Liver (tissue), 7 donors: ENCODE measurements at regions not wholly inside any gene's neighbourhood (a gene's known extent, or its start where the extent isn't known, plus 50 kb on each side); places are given as distances from the start of the nearest gene placed in this dataset.
"Not testable (repeated sequence)": the region's sequence is repeated elsewhere in the genome, so short reads cannot be mapped to it uniquely, and the experiment has no call there.

Source experiments
- DNase-seq: peaks from one replicate; pipeline ENCODE4 v3.0.0-alpha.2; 2017; ENCODE audit warnings: low spot score
- H3K27ac ChIP-seq, 2 donors: one replicate each; pipeline ENCODE4 v1.7.0; 2013; ENCODE audit warnings: inconsistent platforms in 2 of 2, low read length in 2 of 2, control low read depth in 1 of 2, low read depth in 1 of 2, mild to moderate bottlenecking in 1 of 2
- H3K27me3 ChIP-seq, 4 donors: one replicate each; pipeline versions ENCODE4 v1.6.1 to v1.7.0; 2013; ENCODE audit warnings: low read length in 3 of 4, inconsistent platforms in 1 of 4, mild to moderate bottlenecking in 1 of 4, moderate library complexity in 1 of 4; ENCODE audit not compliant: control insufficient read depth in 4 of 4, insufficient read depth in 4 of 4
- H3K36me3 ChIP-seq, 4 donors: one replicate each; pipeline versions ENCODE4 v1.6.1 to v1.7.0; 2013; ENCODE audit warnings: low read length in 3 of 4, mild to moderate bottlenecking in 3 of 4, low read depth in 1 of 4, moderate library complexity in 1 of 4; ENCODE audit not compliant: control insufficient read depth in 4 of 4, insufficient read depth in 3 of 4
- H3K4me1 ChIP-seq, 4 donors: one replicate each; pipeline versions ENCODE4 v1.6.1 to v1.7.0; 2013; ENCODE audit warnings: low read length in 3 of 4, mild to moderate bottlenecking in 3 of 4, moderate library complexity in 1 of 4; ENCODE audit not compliant: control insufficient read depth in 4 of 4, insufficient read depth in 4 of 4
- H3K4me3 ChIP-seq, 3 donors: one replicate each; pipeline versions ENCODE4 v1.6.1 to v1.7.0; 2013; ENCODE audit warnings: low read length in 3 of 3, control low read depth in 1 of 3, low read depth in 1 of 3, mild to moderate bottlenecking in 1 of 3
- H3K9ac ChIP-seq, 2 donors: one replicate each; pipeline ENCODE4 v1.7.0; 2013; ENCODE audit warnings: low read length in 2 of 2, mild to moderate bottlenecking in 2 of 2, moderate library complexity in 2 of 2, control low read depth in 1 of 2, low read depth in 1 of 2
- H3K9me3 ChIP-seq, 4 donors: one replicate each; pipeline versions ENCODE4 v1.6.1 to v1.7.0; 2013; ENCODE audit warnings: low read length in 3 of 4; ENCODE audit not compliant: control insufficient read depth in 4 of 4
- FOXA1 ChIP-seq: IDR thresholded peaks from 2 replicates; pipeline ENCODE4 v1.6.1; 2016; ENCODE audit warnings: antibody characterized with exemption
- GABPA ChIP-seq, 2 donors: IDR thresholded peaks in 1 of 2; conservative IDR thresholded peaks in 1 of 2; 2 replicates each; pipeline ENCODE4 v1.6.1; 2016; ENCODE audit warnings: antibody characterized with exemption in 2 of 2, mild to moderate bottlenecking in 1 of 2, moderate library complexity in 1 of 2
- NR2F2 ChIP-seq: IDR thresholded peaks from 2 replicates; pipeline ENCODE4 v1.6.1; 2016; ENCODE audit warnings: antibody characterized with exemption
- RXRA ChIP-seq, 2 donors: IDR thresholded peaks; 2 replicates each; pipeline ENCODE4 v1.6.1; 2017 to 2018; ENCODE audit warnings: antibody characterized with exemption in 2 of 2, mild to moderate bottlenecking in 1 of 2
- WGBS: extraction: QIAGEN DNeasy Blood & Tissue Kit; methylation state at CpG from one replicate; pipeline ENCODE4 v1.1.7; 2013; 5-methylcytosine and 5-hydroxymethylcytosine counted together
- donor health status: healthy.
- donor health status: healthy.
- donor health status: healthy.
- donor health status: healthy.

DNA sequence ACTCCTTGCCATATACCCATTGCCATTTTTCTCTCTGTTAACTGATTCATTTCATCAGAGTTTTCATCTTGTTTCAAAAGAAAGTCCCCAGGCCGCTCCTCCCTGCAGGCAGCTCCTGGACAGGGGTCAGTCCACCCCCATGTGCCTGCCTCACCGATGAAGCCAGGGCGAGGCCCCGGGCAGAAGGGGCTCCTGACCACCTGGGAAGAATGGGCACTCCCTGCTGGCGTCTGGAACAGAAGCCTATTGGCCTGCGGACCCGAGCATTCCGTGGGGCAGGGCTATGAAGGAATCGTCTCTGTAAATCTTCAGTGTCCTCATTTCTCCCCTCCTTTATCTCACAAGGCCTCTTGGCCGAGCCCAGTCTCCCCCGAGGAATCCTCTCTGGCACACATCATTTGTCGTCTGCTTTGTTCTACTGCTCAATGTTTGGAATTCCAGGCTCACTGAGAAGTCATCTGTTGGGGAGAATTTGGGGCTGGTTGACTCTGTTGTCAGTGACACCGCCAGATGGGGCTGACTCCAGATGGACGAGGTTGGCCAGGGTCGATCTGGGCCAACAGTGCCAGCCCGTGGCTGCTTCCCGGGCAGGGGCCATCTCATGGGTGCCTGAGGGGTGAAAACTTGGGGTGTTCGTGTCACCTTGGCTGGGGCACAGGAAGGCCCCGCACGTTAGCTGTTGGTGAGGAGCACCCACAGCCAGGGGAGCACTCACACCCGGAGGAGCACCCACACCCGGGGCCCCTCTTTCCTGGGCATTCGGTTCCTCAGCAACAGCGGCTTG lies 183.9 kb downstream of the BANP start:
- WGBS: 65% methylated on average over 23 of the region's 24 CpGs
- not testable (repeated sequence) for H3K27ac ChIP-seq, H3K4me3 ChIP-seq, H3K9ac ChIP-seq, H3K36me3 ChIP-seq, H3K4me1 ChIP-seq, DNase-seq, H3K27me3 ChIP-seq
- peaks cover 3 to 10% (median 5%) of the 10 kb centered on the region in 4 donors for H3K9me3 ChIP-seq
- TF ChIP-seq RXRA (IDR thresholded peaks at IDR 0.05): peak in 1 of 2 donors; percentile 10

DNA sequence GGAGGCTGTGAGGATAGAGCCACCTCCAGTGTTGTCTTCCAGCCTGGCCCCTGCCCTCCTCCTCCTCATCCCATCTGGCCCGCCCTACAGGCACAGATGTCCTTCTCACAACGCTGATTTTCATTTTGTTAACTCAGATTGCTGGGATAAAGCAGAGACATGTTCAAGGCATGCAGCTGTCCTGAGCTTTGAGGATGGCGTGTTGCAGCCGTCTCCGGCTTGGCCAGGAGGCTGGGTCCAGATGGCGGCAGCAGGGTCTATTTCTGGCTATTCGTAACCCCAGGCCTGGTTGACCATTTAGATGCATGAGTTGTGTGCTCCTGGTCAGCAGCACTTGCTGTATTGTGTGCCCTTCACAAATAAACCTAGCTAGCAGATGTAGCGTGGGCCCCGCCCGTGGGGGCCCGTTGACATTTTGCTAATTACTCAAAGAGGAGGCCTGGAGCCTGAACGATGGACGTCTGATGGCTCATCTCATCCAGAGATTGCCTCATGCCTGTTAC lies 185.0 kb downstream of the BANP start:
- not testable (repeated sequence) for H3K27me3 ChIP-seq, H3K4me3 ChIP-seq, DNase-seq, H3K27ac ChIP-seq, H3K36me3 ChIP-seq, H3K4me1 ChIP-seq, H3K9ac ChIP-seq
- WGBS: 83% methylated on average over 13 of the region's 13 CpGs
- H3K9me3 ChIP-seq: peaks cover 3 to 10% (median 5%) of the 10 kb centered on the region in 4 donors

DNA sequence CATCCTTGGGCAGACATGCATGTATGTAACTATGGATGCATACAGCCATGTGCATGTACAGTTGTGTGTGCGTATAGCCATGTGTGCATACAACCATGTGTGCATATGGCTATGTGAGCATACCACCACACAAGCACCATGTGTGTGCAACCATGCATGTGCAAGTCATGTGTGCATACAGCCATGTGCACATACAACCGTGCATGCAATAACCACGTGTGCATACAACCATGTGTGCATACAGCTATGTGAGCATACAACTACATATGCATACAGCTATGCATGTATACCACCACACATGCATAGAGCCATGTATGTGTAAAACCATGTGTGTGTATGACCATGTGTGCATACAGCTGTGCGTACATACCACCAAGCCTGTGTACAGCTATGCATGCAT lies 185.7 kb downstream of the BANP start:
- not testable (repeated sequence) for H3K9ac ChIP-seq, H3K27me3 ChIP-seq, H3K27ac ChIP-seq, H3K4me3 ChIP-seq, DNase-seq, H3K36me3 ChIP-seq, H3K4me1 ChIP-seq
- peaks cover 3 to 10% (median 5%) of the 10 kb centered on the region in 4 donors for H3K9me3 ChIP-seq
- 96% methylated on average over 4 of the region's 4 CpGs for WGBS

DNA sequence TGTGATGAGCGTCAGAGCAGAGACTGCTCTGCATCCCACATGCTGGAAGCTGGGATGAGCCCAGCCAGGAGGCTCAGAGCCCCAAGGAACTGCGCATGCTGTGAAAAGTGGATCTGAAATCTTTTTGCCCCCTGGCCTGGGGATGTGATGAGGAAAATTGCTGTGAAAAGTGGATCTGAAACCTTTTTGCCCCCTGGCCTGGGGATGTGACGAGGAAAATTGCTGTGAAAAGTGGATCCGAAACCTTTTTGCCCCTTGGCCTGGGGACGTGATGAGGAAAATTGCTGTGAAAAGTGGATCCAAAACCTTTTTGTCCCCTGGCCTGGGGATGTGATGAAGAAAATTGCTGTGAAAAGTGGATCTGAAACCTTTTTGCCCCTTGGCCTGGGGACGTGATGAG lies 187.9 kb downstream of the BANP start:
- WGBS: 78% methylated on average over 6 of the region's 6 CpGs
- H3K27me3 ChIP-seq: not testable (repeated sequence)
- peaks cover 3 to 10% (median 5%) of the 10 kb centered on the region in 4 donors for H3K9me3 ChIP-seq

DNA sequence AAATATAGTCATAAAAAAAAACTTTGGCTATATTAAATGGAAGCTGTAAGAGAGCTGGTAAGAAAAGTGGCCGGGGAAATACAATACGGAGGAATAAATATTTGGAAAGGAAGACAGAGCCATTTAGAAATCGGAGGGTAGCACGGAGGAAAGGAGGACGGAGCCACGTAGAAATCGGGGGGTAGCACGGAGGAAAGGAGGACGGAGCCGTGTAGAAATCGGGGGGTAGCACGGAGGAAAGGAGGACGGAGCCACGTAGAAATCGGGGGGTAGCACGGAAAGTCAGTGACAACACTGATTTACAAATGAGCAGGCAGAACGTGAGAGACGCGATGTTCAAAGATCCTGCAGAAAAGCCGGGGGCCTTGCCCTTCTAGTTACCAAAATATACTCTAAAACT lies 189.0 kb downstream of the BANP start:
- not testable (repeated sequence) for H3K4me1 ChIP-seq, H3K36me3 ChIP-seq, DNase-seq, H3K4me3 ChIP-seq, H3K27me3 ChIP-seq, H3K27ac ChIP-seq, H3K9ac ChIP-seq
- WGBS: 90% methylated on average over 20 of the region's 20 CpGs
- peaks cover 3 to 10% (median 5%) of the 10 kb centered on the region in 4 donors for H3K9me3 ChIP-seq

More for the DNA sequence above, 187.9 kb downstream of the BANP start:
- DNase-seq, H3K27ac ChIP-seq, H3K4me1 ChIP-seq, H3K36me3 ChIP-seq, H3K9ac ChIP-seq: not testable (repeated sequence)
- peak overlapping the region in 1 of 3 donors; percentile 6 for H3K4me3 ChIP-seq

DNA sequence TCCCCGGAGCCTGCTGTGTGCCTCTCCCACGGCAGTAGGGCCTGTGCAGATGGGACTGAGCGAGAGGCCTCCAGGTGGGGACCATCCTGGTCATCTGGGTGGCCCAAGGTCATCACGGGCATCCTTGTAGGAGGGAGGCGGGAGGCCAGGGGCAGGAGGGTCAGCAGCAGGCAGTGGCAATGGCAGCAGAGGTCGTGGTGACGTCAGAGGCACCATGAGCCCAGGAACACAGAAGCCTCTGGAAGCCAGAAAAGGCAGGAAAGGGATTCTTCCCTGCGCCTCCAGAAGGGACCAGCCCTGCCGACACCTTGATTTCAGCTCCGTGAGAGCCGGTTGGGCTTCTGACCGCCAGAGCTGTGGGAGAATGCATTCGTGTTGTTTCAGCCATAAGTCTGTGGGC lies 190.3 kb downstream of the BANP start:
- H3K4me3 ChIP-seq: no peak overlapping the region
- no peak overlapping the region for H3K9ac ChIP-seq
- no peaks in the 10 kb centered on the region for H3K27me3 ChIP-seq
- no peaks in the 10 kb centered on the region for H3K4me1 ChIP-seq
- no peak for TF ChIP-seq GABPA (IDR thresholded peaks at IDR 0.05 in 1 of 2, conservative IDR thresholded peaks at IDR 0.05 in 1 of 2)
- no peak for TF ChIP-seq FOXA1
- no peak for TF ChIP-seq NR2F2
- no peaks in the 10 kb centered on the region for H3K36me3 ChIP-seq
- WGBS: 77% methylated on average over 13 of the region's 13 CpGs
- H3K27ac ChIP-seq: no peak overlapping the region
- no peak for DNase-seq
- H3K9me3 ChIP-seq: peaks cover 3 to 10% (median 5%) of the 10 kb centered on the region in 4 donors

DNA sequence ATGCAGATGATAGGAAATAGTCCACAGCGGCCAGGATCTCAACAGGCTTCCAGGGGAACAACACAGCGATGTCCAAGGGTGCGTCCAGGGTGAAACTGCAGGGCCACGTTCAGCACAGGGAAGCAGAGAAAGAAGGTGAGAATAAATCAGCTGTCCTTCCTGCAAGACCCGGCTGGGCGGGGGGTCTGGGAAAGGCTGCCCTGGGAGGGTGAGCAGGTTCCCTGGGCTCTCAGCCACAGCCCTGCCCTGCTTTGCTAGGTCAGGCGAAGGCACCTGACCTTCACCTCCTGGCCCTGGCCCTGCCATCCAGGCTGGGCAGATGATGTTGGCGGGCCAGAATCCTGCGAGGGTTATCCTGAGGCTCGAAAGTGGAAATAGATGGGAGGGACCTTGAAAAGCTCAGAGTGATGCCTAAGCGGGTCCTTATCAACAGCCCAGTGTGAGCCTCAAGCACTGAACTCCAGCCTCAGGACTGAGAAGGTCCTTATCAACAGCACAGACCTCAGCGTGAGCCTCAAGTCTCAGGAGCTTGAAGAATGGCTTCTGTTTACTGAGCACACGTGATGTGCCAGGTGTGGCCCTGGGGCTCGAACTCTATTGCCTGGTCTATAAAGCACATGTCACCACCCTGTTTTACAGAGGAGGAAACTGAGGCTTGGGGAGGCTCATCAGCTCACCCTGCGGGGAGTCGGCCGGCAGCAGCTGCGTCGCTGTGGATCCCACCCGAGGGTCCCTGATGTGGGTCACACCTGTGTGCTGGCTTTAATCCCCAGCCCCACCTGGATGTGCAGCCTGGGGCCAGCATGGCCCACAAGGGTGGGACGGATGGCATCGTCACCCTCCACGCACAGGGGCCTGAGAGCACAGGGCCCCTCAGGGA lies 191.1 kb downstream of the BANP start:
- H3K27me3 ChIP-seq, H3K36me3 ChIP-seq, H3K9ac ChIP-seq, H3K4me1 ChIP-seq, H3K4me3 ChIP-seq, H3K27ac ChIP-seq, DNase-seq: not testable (repeated sequence)
- WGBS: 78% methylated on average over 23 of the region's 23 CpGs
- peaks cover 3 to 10% (median 5%) of the 10 kb centered on the region in 4 donors for H3K9me3 ChIP-seq
